ENCODE measurements at regions not wholly inside any gene's neighbourhood (a gene's known extent, or its start where the extent isn't known, plus 50 kb on each side); places are given as distances from the start of the nearest gene placed in this dataset.

DNA sequence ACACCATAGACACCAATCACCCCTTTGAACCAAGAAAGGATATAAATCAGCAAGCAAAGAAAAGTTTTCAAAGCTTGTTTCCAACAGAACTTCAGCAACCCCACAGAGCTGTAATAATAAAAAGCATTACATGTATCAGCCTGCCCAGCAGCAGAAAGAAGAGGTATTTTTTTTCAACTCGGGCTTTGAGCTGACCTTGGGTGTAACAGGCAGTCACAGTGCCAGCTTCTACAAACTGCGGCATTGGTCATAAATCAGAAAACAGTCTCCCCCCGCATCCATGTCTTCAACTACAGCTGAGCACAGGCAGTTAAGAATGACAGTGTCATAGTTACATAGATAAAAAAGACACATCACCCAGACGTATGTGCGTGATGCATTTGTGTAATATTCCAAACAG, 671.0 kb upstream of the SLITRK1 start:
- Histone ChIP-seq H3K36me3 (replicated peaks; ENCODE audit: control insufficient read depth, insufficient read depth, low read length) (no peaks in the 10 kb centered on the region), H3K4me3 (ENCODE audit: insufficient read depth, low read depth, low read length) (no peak overlapping the region), H3K27me3 (ENCODE audit: control insufficient read depth, insufficient read depth, low read length) (no peaks in the 10 kb centered on the region)
- DNase-seq: no peak

DNA sequence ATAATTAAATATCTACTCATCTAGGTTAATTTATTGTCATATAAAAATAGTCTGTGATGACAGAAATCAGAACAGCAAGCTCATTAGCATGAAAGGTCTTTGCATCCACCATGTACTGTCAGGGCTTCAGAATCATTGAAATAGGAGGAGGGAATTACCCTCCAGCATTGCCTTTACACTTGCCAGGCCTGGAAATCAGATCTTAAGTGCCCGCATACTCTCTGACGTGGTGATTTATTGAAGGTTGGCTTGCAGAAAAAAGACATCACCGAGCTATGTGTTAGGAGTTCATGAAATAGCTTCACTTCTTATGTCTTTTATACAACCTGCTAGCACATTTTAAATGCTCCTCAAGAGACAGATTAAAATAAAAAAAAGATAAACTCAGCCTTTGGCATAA, 661.7 kb upstream of the SLITRK1 start:
- no peak for DNase-seq

DNA sequence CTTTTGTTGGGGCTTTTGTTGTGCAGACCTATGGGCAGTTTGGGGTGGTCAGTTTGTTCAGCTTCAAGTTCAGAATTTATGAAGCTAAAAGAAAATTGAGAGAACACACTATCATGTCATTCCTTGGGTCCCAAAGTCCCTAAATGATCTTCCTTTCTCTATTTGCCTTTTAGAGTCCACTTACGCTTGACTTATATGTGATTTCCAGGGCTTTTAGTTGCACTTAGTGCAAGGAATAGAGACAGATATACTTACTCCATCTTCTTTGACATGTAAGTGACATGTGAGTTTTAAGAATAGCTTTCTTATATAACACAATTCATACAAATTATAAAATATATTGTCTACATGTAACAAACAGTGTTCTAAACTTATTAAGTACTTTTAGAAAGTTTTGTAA, 660.1 kb upstream of the SLITRK1 start:
- no peaks in the 10 kb centered on the region for H3K36me3 ChIP-seq (replicated peaks; ENCODE audit: control insufficient read depth, insufficient read depth, low read length)
- DNase-seq: no peak
- H3K27me3 ChIP-seq (ENCODE audit: control insufficient read depth, insufficient read depth, low read length): no peaks in the 10 kb centered on the region
- no peak overlapping the region for H3K4me3 ChIP-seq (ENCODE audit: insufficient read depth, low read depth, low read length)

More for the DNA sequence above, 661.7 kb upstream of the SLITRK1 start:
- H3K27me3 ChIP-seq (ENCODE audit: control insufficient read depth, insufficient read depth, low read length): no peaks in the 10 kb centered on the region
- no peak overlapping the region for H3K4me3 ChIP-seq (ENCODE audit: insufficient read depth, low read depth, low read length)
- H3K36me3 ChIP-seq (replicated peaks; ENCODE audit: control insufficient read depth, insufficient read depth, low read length): no peaks in the 10 kb centered on the region

DNA sequence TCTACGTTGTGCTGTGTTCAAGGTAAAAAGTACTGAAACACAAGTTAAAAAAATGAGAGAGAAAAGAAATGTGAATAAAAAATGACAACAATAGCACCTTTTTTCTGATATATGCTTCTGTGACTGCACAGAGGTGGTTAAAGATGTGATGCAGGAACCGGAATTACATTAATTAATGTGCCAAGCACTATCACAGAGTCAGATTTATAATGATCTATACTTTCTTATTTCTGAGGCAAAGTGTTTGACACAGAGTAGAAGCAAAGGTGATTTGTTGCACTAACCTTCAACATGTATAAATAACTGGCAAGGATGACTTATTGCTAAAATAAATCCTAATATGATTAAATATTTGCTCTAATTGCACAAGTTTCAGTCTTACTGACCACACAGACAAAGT, 654.6 kb upstream of the SLITRK1 start:
- Histone ChIP-seq H3K36me3 (replicated peaks; ENCODE audit: control insufficient read depth, insufficient read depth, low read length) (no peaks in the 10 kb centered on the region), H3K27me3 (ENCODE audit: control insufficient read depth, insufficient read depth, low read length) (no peaks in the 10 kb centered on the region), H3K4me3 (ENCODE audit: insufficient read depth, low read depth, low read length) (no peak overlapping the region)
- no peak for DNase-seq

DNA sequence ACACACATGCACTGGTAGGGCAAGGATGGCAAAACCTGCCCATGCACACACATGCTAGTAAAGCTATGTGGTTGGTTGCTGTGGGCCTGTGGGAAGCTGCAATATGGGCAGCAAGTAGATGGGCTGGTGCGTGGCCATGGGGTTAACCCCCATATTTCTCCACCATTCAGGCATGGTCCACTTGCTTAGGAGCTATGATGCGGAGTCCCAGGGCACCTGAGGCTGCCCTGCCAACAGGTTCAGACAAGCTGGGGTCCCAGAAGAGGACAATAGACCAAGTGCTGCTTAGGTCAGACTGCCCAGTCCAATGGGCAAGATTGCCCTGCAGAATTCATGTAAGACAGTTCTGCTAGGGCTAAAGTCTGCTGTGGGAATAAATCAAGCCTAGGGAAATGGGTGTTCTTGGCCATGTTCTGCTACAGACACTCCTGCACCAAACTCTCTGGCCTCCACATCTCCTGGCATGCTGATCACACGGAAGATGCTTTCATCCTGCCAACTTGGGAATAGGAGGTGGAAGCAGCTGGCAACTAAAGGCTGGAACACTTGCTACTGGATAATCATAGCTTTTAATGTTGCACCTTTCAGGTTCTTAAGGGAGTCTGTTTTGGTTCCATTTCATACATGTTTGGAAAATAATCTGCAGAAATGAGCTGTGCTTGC, 646.3 kb upstream of the SLITRK1 start:
- H3K4me3 ChIP-seq (ENCODE audit: insufficient read depth, low read depth, low read length): no peak overlapping the region
- no peak for DNase-seq

DNA sequence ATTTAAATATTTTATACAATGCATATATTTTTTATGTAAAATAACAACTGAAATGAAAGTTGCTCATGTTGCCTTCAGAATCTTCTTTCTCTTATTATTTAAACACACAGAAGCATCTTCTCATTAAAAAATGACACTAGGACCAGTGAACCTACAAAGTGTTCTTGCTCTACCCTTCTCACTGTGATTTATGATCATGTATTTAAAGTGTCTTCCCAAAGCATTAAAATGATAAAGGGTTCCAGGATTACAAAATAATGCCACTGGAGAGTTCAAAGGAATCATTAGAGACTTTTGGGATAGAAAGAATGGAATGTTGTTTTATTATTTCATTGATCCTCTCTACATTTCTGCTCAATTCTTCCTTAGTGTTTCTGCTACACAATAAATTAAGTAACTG, 643.6 kb upstream of the SLITRK1 start:
- no peaks in the 10 kb centered on the region for H3K27me3 ChIP-seq (ENCODE audit: control insufficient read depth, insufficient read depth, low read length)
- no peak for DNase-seq
- H3K36me3 ChIP-seq (replicated peaks; ENCODE audit: control insufficient read depth, insufficient read depth, low read length): no peaks in the 10 kb centered on the region
- H3K4me3 ChIP-seq (ENCODE audit: insufficient read depth, low read depth, low read length): no peak overlapping the region

More for the DNA sequence above, 646.3 kb upstream of the SLITRK1 start:
- H3K36me3 ChIP-seq (replicated peaks; ENCODE audit: control insufficient read depth, insufficient read depth, low read length): no peaks in the 10 kb centered on the region
- no peaks in the 10 kb centered on the region for H3K27me3 ChIP-seq (ENCODE audit: control insufficient read depth, insufficient read depth, low read length)

DNA sequence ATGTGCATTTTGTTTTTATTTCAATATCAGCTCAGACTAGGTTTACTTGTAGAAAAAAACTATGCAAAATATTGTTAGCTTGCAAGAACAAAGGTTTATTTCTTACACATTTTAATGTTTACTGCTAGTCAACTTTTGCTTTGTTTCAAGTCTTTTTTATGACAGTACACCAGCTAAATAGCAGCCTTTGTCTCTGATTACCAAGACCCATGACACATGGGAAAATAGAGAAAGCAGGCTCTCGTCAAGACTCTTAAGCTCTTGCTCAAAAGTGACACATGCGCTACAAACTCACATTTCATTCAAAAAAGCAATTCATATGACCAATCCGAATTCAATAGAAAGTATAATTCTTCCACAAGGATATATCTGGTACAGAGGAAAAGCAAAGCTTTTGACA, 642.3 kb upstream of the SLITRK1 start:
- DNase-seq: no peak
- H3K4me3 ChIP-seq (ENCODE audit: insufficient read depth, low read depth, low read length): no peak overlapping the region
- no peaks in the 10 kb centered on the region for H3K27me3 ChIP-seq (ENCODE audit: control insufficient read depth, insufficient read depth, low read length)
- H3K36me3 ChIP-seq (replicated peaks; ENCODE audit: control insufficient read depth, insufficient read depth, low read length): no peaks in the 10 kb centered on the region

DNA sequence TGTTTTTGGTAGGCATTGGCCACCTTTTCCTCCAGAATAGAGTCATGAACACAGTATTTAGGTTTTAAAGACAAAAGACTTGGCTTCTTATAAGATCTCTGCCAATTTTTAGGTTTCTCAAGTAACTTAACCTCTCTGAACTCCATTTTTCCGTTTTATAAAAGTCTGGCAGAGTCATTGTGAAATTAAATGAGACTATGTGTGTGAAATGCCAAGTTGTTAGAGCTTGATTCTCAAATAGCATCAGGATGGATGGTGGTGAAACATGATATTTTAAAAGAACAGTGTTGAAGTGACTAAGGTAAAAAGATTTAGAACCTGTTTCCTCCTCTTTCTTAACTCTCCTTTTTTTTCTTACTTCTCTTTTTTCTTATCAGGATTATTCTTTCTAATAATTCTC, 617.7 kb upstream of the SLITRK1 start:
- H3K36me3 ChIP-seq (replicated peaks; ENCODE audit: control insufficient read depth, insufficient read depth, low read length): no peaks in the 10 kb centered on the region
- DNase-seq: no peak
- no peaks in the 10 kb centered on the region for H3K27me3 ChIP-seq (ENCODE audit: control insufficient read depth, insufficient read depth, low read length)
- H3K4me3 ChIP-seq (ENCODE audit: insufficient read depth, low read depth, low read length): no peak overlapping the region

DNA sequence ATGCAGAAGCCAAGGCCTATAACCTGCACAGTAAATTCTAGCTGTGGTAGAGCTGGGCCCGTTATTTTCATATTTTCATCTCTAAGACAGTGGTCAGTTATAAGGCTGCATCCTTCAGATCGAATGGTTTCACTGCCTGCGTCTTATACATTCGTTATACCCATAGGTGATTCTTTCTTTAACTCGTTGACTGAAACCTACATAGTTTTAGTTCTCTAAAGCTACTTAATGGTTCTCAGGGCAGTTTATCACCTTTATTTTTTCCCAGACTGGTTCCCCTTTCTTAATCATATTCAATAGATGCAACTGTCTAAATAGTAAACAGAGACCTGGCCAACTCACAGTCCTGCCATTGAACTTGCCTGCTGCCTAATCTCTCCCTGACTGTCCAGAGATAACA, 615.3 kb upstream of the SLITRK1 start:
- Histone ChIP-seq H3K36me3 (replicated peaks; ENCODE audit: control insufficient read depth, insufficient read depth, low read length) (no peaks in the 10 kb centered on the region), H3K27me3 (ENCODE audit: control insufficient read depth, insufficient read depth, low read length) (no peaks in the 10 kb centered on the region), H3K4me3 (ENCODE audit: insufficient read depth, low read depth, low read length) (no peak overlapping the region)
- DNase-seq: no peak

DNA sequence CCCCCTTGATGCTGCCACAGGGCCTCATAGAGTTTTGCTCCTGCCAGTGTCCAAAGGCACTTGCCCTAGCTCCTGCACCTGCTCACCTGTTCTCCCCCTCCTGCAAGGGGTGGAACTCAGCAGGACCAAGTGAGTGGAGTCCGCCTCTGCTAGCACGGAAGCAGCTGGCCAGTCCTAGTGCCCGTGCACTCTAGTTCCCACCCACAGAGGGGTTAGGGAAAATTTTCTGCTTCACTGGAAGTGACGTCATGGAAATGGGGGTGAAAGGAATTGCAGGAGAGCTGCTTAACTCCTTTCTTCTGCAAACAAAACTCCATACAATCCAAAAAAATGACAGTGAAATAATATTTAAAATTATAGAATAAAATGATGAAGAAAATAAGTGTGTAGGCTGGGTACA, 609.7 kb upstream of the SLITRK1 start:
- H3K4me3 ChIP-seq (ENCODE audit: insufficient read depth, low read depth, low read length): no peak overlapping the region
- H3K36me3 ChIP-seq (replicated peaks; ENCODE audit: control insufficient read depth, insufficient read depth, low read length): no peaks in the 10 kb centered on the region
- no peak for DNase-seq
- no peaks in the 10 kb centered on the region for H3K27me3 ChIP-seq (ENCODE audit: control insufficient read depth, insufficient read depth, low read length)

DNA sequence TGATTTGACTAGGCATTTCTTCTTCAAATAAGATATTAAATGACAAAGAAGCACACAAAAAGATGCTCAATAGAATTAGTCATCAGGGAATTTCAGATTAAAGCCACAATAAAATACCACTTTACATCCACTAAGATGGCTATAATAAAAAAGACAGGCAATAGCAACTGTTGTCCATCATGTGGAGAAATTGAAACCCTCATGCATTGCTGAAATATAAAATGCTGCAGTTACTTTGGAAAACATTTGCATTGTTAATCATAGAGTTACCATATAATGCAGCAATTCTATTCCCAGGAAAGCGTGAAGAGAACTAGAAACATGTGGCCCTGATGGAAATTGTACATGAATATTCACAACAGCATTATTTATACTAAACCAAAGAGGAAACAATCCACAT, 605.5 kb upstream of the SLITRK1 start:
- no peaks in the 10 kb centered on the region for H3K36me3 ChIP-seq (replicated peaks; ENCODE audit: control insufficient read depth, insufficient read depth, low read length)
- H3K4me3 ChIP-seq (ENCODE audit: insufficient read depth, low read depth, low read length): no peak overlapping the region
- H3K27me3 ChIP-seq (ENCODE audit: control insufficient read depth, insufficient read depth, low read length): no peaks in the 10 kb centered on the region
- DNase-seq: no peak

DNA sequence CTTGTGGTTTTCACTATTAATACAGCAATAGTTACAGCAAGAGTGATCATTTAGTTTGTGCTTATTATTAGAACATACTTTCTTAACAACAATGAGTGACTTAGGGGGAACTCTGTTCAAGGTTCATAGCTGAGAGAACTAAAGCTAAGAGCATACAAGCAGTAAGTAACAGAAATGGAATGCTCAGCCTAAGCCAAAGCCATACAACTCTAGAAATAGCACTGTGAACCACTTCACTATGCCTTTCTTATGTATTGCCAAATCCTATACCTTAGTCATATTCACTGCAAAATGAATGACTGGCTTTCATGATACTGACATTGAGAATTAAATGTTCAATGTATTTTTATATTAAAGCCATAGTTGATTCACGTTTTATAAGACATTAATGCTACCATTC, 599.7 kb upstream of the SLITRK1 start:
- no peak overlapping the region for H3K4me3 ChIP-seq (ENCODE audit: insufficient read depth, low read depth, low read length)
- no peaks in the 10 kb centered on the region for H3K36me3 ChIP-seq (replicated peaks; ENCODE audit: control insufficient read depth, insufficient read depth, low read length)
- H3K27me3 ChIP-seq (ENCODE audit: control insufficient read depth, insufficient read depth, low read length): no peaks in the 10 kb centered on the region
- DNase-seq: no peak

DNA sequence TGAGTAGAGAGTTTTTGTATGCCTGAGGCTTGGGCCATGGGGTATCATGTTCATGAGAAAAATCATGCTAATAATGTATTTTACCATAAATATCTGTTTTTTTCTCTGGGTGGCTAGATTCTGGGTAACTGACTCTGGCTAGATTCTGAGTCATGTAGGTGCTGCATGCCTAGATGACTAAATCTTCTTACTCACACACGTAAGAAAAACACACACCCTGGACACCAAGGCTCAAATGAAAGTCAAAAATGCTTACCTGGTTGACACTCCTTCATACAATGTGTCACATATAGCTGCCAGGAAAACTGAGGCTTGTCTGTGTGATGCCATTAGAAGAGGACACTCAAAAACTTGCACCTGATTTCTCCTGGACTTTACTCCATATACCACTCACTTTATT, 597.4 kb upstream of the SLITRK1 start:
- Histone ChIP-seq H3K27me3 (ENCODE audit: control insufficient read depth, insufficient read depth, low read length) (no peaks in the 10 kb centered on the region), H3K4me3 (ENCODE audit: insufficient read depth, low read depth, low read length) (no peak overlapping the region), H3K36me3 (replicated peaks; ENCODE audit: control insufficient read depth, insufficient read depth, low read length) (no peaks in the 10 kb centered on the region)
- no peak for DNase-seq

DNA sequence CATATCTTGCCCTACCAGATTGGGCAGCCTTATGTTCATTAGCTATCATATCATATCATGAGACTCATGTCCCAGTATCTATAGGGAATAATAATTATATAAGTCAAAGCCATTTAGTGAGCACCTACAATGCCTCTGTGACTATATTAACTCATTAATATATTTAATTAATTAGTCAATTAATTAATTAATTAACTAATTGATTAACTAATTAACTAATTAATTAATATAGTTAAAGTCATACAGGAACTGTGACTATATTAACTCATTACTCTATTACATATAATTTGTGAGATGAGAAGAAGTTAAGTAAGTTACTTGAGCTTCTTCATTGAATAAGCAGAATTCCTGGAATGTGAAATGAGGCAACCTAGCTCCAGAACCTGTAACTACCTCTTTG, 588.3 kb upstream of the SLITRK1 start:
- no peak for DNase-seq
- H3K4me3 ChIP-seq (ENCODE audit: insufficient read depth, low read depth, low read length): no peak overlapping the region
- no peaks in the 10 kb centered on the region for H3K27me3 ChIP-seq (ENCODE audit: control insufficient read depth, insufficient read depth, low read length)
- H3K36me3 ChIP-seq (replicated peaks; ENCODE audit: control insufficient read depth, insufficient read depth, low read length): no peaks in the 10 kb centered on the region

DNA sequence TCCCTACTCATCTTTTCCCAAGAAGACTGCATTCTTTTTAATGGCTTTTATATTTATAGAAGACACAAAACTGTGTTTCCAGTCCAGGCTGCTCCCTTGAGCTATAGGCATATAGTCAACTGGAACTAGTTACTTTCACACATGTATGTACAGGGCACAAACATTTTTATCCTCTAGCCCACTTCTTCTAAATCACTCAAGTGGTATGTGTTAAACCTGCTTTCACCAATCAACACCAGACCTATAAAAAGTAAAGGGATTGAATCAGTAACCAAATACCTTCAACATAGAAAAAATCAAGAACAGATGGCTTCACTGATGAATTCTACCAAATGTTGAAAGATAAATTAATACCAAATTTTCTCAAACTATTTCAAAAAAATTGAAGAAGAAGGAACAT, 584.2 kb upstream of the SLITRK1 start:
- Histone ChIP-seq H3K27me3 (ENCODE audit: control insufficient read depth, insufficient read depth, low read length) (no peaks in the 10 kb centered on the region), H3K36me3 (replicated peaks; ENCODE audit: control insufficient read depth, insufficient read depth, low read length) (no peaks in the 10 kb centered on the region), H3K4me3 (ENCODE audit: insufficient read depth, low read depth, low read length) (no peak overlapping the region)
- DNase-seq: no peak

DNA sequence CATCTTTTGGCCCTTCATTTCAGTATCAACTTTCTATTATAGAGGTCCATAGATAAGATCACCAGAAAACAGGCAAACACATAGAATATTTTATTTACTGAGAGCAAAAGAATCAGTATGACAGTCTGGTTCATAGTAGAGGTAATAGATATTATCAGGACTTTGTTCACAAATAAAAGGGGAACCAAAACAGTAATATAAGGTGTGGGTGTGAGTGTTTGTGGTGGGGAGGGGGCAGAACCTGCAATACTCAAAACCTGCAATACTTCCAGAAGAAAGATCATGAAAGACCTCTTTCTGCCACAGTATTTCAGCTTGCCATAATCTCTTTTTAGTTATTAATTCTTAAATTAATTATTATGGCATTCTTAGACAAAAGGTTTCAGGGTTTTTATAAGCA, 578.7 kb upstream of the SLITRK1 start:
- H3K27me3 ChIP-seq (ENCODE audit: control insufficient read depth, insufficient read depth, low read length): no peaks in the 10 kb centered on the region
- DNase-seq: no peak

More for the DNA sequence above, 578.7 kb upstream of the SLITRK1 start:
- no peak overlapping the region for H3K4me3 ChIP-seq (ENCODE audit: insufficient read depth, low read depth, low read length)
- H3K36me3 ChIP-seq (replicated peaks; ENCODE audit: control insufficient read depth, insufficient read depth, low read length): no peaks in the 10 kb centered on the region
